ENCODE measurements at regions not wholly inside any gene's neighbourhood (a gene's known extent, or its start where the extent isn't known, plus 50 kb on each side); places are given as distances from the start of the nearest gene placed in this dataset.

DNA sequence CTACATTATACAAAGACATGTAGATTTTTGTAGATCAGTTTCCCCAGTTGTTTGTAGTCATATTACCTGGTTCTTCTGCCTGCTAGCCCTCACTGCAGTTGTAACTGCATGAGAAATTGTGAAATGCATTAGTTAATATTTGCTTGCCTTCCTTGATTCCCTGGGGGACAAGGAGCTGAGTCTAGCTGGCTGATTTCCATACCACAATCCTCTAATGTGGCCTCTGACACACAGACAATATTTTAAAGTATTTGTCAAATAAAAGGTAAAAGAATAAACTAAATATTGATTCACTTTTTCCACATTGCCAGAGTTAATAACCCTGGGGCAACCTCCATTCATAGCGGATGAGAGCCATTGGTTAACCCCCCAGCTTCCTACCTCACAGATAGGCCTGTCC, 128.8 kb upstream of the TMEM132C start:
- TF ChIP-seq, protein P1, sequence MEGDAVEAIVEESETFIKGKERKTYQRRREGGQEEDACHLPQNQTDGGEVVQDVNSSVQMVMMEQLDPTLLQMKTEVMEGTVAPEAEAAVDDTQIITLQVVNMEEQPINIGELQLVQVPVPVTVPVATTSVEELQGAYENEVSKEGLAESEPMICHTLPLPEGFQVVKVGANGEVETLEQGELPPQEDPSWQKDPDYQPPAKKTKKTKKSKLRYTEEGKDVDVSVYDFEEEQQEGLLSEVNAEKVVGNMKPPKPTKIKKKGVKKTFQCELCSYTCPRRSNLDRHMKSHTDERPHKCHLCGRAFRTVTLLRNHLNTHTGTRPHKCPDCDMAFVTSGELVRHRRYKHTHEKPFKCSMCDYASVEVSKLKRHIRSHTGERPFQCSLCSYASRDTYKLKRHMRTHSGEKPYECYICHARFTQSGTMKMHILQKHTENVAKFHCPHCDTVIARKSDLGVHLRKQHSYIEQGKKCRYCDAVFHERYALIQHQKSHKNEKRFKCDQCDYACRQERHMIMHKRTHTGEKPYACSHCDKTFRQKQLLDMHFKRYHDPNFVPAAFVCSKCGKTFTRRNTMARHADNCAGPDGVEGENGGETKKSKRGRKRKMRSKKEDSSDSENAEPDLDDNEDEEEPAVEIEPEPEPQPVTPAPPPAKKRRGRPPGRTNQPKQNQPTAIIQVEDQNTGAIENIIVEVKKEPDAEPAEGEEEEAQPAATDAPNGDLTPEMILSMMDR (conservative IDR thresholded peaks at IDR 0.05; ENCODE audit: low read length), result no peak
- TF ChIP-seq EZH2phosphoT487 (IDR thresholded peaks at IDR 0.05; ENCODE audit: borderline replicate concordance, low read depth, low read length), result no peak
